Superior temporal gyrus (tissue), 1 donor: ENCODE measurements at regions not wholly inside any gene's neighbourhood (a gene's known extent, or its start where the extent isn't known, plus 50 kb on each side); places are given as distances from the start of the nearest gene placed in this dataset.
"Not testable (repeated sequence)": the region's sequence is repeated elsewhere in the genome, so short reads cannot be mapped to it uniquely, and the experiment has no call there.

Experiments
- DNase-seq: peaks from one replicate; pipeline ENCODE4 v3.0.0-alpha.2; 2016; ENCODE audit errors: extremely low spot score

DNA sequence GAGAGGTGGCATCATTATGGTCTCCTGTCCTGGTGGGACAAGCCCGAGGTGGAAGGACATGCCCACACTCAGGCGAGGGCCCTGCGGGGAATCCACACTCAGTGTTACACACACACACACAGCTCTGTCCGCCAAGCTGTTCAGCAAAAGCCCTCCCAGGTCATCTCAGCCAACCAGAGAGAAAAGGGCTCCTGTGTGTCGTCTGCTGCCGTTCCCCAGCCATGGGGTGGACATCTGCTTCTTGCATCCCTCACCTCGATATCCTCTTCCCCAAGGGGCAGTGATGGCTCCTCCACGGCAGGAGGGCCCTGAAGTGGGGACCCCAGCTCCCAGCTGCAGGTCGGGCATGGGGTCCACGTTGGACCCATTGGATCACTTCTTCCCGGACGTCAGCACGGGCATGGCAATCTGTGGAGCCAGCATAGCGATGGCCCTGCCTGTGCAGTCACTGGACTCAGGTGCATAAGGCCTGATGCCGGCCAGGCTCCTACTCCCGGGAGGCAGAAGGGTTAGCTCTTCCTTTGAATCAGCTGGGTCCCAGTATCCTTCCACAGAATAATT lies 290.1 kb downstream of the C16orf95 start:
- no peak for DNase-seq

DNA sequence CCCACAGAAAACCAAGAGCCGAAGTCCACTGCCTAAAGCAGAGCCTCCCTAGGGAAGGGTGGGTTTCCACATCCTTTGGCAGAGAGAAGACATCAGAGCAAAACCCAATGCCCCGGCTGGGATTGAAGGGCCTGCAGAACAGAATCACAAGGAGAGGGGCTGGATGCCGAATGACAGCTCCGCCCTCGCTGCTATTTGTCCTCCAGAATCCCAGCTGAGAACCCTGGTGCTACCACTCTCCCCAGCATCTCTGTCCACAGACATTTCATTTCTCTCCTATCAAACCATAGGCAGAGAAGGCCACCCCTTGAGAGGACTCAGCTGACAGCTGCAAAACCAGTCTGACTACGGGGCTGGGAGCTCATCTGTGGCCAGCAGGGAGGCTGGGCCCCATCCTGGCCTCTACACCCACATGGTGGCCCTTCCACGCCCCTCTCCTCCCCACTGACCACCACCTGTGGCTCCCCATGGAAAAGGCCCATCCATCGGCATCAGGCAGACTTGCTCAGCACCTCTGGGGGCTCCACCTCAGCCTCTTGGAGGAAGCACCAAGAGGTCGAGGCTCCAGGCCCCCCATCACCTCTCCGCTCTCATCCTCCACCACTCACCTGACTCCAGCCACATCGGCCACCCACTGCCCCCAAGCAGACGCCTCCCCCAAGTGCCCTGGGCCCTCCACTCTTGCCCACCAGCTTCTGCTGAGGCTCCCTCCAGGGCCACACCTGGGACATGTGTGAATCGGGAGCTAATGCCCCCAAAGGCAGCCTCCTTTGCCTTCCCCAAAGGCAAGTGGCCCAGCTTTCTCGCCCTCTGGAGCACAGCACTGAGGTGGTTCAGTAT lies 288.5 kb downstream of the C16orf95 start:
- DNase-seq = no peak

DNA sequence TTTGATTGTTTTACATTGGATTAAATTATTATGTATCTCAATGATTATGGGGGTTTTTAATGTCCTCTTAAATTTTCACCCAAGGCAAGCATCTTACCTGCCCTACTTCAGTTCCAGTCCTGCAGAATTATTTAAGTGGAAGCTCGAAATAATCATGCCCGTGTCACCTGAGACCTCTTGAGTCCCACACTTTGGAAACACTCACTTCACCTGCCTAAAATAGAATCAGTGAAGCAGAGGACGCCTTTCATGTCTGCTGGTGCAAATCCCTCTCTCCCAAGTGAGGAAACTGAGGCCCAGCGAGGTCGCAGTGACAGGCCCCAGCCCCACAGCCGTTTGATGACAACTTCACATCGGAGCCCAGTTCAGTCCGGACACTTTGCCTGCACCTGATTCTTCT lies 284.6 kb downstream of the C16orf95 start:
- no peak for DNase-seq

DNA sequence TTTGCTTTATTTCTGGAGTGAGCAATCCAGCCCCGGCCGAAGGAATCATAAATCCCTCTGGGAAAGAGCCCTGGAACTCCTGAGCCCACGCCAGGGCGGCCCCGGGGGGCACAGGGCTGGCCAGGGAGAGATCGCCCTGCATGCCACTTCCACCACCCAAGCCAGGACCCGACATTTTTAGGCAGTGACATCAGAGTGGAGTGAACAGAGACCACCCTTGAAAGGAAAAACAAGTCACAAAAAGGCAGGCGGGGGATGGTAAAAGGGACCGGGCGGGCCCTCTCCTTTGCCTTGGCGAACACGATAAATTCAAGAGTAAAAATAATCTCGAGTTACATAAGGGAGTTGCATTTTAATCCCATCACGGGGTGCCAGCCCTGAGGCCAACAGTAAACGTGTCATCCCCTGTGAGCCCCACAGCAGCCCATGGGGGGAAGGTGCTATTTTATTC lies 284.1 kb downstream of the C16orf95 start:
- no peak for DNase-seq

DNA sequence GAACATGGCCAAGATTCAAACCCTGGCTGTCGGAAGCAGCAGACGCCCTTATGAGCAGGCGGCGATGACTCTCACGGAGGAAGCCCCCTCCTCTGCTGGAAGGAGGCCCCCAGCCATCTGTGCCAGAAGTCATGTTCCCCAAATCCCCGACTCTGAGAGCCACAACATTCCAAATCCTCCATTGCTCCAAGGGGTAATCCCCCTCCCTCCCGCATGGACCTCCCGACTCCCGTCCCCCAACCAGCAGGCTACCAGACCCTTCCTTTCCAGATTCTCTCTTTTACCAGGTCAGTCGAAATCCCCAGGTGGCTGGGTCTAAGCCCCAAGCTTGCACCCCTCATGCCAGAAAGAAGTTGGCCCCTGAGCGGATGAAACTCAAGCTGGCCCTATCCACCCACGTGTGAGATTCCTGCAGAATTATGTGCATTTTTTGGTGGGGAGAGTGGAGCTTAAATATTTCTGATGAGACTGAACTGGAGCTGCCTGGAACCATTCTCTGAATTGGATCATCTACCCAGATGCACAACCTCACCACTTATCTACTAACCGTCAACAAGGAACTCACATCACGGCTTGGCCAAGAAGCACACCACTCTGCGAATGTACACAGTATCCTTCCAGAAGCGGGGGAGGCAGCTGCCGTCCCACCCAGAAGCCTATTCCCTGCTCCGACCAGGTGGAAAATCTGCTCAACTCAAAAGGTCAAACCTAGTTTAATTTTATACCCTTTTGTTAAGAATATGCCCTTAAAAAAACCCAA lies 283.5 kb downstream of the C16orf95 start:
- DNase-seq = no peak

DNA sequence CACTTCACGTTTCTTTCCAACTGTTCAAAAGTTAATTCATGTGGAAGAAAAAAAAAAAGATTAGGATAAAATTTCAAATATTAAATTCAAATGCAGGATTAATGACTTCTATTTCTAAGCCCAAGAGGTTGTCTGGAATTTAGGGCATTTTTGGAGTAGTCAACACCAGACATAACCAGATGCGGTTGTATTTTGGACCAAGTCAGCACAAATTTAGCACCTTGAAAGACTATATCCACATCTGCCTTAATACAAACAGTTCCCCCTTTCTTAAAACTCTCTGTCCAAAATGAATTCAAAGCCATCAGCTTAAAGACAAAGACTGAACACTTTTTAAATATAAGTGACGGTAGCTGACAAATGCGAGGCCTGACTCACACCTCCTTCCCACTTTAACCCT lies 282.9 kb downstream of the C16orf95 start:
- no peak for DNase-seq

DNA sequence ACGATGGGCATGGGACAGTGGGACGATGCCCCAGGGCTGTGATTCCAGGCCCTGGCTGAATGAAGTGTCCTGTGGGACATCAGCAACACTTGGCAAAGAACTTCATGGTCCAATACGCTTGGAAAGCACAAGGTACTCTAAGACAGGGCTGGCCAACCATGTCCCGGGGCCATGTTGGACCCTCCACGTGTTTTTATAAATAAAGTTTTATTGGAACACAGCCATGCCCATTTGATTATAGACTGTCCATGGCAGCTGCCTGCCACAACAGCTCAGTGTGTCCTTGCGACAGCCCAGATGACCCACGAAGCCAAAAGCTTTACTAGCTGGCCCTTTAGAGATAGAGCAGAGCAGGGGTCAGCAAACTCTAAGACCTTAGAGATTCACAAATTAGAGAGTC lies 282.1 kb downstream of the C16orf95 start:
- no peak for DNase-seq

DNA sequence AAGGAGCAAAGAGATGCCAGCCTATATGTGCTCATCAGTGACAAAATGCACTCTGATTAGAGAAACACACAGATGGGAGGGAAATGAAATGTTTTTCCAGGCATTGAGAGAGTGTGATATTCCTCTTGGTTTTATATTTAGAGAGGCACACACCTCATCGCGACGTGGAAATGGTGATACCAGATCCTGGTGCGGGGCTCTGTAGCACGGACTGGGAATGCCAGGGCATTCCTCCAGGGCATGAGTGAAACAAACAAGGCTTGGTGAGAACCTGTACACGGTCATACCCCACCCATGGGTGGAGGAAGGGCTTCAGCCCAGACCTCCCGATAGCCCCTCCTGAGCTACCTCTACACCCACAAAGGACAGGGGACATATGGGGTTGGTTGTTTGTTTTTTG lies 280.2 kb downstream of the C16orf95 start:
- no peak for DNase-seq

DNA sequence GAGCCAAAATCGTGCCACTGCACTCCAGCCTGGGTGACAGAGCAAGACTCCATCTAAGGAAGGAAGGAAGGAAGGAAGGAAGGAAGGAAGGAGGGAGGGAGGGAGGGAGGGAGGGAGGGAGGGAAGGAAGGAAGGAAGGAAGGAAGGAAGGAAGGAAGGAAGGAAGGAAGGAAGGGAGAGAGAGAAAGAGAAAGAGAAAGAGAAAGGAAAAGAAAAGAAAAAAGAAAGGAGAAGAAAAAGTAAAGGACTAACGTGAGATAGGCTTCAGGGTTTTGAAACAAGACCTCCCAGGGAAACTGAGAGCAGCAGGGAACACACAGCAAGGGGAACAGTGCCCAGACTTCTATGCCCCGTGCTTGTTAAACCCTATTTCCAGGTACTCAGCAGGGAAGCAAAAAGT lies 278.7 kb downstream of the C16orf95 start:
- DNase-seq = not testable (repeated sequence)

DNA sequence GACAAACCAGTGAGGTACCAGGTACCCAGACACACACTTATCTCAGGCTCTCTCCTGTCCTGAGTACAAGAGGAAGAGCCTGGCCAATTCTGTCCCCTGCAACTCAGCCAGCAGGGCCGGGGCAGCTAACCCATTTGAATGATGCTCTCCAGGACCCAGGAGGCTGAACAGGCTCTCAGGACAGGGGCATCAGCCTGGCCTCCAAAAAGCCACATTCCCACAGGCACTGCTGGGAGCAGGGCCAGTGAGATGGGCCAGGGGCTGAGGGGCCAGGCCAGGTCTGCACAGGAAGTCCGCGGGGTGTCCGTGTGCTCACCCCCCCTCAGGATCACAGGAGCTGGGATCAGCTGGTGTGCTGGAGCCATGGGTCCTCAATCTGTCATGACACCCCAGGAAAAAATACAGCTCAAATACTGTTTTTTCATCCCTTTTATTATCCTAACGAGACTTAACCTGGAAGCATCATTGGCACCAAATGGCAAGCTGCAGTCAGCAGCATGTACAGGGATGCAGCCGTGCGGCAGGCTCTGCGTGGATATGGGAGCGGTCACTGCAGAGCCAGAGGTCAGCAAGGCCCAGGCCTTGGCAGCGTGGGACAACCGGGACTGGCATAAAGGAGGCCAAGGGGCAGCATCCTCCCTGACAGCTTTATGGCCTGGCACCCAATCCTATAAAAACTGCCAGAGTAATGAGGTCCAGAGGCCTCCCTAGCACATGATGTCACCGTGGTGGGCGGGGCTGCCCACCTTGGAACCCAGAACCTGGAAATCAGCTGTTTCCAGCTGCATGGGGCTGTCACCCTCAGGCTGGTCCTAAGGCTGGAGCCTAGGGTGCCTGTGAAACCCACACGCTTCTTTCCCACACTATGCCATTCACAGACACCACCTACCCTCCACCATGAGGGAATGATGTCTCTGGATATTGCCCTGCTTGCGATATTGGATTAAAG lies 276.7 kb downstream of the C16orf95 start:
- DNase-seq = no peak

DNA sequence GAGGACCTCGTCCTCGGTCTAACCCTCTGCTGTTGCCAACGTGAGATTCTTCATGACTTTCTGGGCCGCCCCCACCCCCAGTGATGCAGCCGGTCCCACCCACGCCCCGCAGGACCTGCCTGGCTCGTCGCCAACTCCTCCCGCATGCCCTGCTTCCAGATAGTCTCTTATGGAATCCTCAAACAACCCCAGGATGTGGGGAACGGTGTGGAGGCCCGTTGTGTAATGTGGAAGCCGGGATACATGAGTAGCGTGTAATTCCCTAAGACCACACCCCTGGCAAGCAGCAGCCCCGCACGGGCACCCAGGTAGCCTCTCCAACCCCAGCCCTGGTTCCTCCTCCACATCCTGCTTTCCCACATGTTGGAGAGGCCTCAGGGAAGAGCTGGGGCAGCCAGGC lies 275.9 kb downstream of the C16orf95 start:
- no peak for DNase-seq

DNA sequence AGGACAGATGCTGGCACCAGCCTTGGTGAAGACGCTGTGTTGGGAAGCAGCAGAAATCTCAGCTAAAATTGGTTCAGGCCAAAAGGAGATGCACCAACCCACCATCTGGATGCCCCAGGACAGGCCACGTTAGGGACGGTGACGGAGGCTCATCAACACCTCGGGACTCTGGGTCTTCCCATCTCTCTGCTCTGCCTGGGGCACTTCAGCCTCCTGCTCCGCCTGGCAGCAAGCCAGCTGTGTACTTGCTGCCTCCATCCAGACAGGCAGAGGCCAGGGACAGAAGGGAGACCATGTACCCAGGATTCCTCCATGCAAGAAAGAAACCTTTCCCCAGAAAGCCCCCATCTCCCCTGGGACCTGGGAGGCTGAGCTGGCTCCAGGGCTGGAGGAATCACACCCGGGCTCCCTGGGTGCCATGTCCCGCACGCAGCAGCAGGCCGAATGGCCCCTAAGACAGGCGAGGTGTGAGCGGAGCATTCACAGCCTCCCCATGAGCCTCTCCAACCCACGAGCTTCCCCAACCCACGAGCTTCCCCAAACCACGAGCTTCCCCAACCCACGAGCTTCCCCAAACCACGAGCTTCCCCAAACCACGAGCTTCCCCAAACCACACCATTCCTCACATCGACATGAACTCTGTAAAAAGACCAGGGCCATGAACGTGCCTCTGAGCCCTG lies 274.5 kb downstream of the C16orf95 start:
- no peak for DNase-seq

DNA sequence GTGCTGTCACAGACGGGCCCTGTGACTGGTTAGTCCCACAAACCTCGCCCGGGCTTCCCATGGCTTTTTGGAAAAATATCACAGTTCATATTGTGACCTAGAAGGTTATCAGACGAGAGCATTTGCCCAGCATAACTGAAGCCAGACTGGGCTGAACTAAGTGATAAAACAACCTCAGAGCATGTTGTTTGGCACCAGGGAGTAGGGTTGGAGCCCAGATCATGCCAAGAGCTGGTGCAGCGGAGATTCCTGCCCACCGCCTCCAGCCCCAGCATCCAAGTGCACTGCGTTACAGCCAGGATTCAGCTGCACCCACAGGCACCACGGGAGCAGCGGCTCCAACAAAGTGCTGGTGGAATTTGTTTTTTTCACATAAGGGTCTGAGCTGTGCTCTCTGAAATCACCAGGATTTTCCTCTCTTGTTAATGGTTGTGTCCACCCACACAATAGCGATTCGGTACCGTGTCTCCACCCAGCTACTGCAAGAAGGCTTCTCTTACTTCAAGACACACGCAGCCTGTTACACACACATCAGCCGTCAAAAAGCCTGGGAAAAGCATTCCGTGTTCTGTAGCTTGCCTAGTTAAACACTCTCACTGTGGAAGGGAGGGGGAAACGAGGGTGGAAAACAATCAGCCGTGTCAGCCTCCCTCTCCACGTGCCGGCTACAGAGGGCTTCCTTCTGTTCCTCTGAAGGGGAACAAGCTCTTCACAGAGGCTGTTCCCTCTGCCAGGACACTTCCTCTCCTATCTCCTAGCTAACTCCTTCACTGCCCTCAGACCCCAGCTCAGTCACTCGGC lies 273.8 kb downstream of the C16orf95 start:
- DNase-seq = peak; percentile 31

DNA sequence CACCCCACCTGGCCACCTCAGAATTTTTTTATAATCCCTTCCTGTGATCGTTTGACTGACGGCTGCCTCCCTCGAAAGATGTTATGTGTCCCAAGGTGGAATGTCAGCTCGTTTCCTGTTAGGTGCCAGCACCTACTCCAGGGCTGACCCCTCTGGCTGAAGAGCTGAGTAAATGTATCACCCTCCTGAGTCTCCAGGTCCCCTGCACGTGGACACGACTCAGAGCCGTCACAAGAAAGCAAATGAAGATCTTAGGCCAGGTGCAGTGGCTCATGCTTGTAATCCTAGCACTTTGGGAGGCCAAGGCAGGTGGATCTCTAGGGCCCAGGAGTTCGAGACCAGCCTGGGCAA lies 273.2 kb downstream of the C16orf95 start:
- no peak for DNase-seq

DNA sequence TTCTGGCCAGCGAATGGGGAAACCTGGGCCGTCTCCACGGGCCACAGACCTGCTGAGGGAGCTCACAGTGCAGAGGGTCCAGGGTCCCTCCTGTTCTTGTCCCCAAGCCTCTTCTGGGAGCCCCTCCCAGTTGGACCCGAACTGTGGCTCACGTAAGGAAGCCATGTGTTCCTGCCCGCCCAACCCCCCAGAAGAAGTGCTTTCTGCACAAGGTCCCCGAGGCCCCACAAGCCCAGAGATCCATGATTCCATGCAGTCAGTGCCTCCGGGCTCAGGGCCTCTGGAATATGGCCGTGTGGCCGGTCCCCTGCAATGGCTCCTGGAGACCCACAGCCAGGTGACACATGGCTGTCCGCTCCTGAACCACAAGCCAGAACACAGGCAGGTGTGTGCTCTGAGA lies 272.4 kb downstream of the C16orf95 start:
- no peak for DNase-seq

DNA sequence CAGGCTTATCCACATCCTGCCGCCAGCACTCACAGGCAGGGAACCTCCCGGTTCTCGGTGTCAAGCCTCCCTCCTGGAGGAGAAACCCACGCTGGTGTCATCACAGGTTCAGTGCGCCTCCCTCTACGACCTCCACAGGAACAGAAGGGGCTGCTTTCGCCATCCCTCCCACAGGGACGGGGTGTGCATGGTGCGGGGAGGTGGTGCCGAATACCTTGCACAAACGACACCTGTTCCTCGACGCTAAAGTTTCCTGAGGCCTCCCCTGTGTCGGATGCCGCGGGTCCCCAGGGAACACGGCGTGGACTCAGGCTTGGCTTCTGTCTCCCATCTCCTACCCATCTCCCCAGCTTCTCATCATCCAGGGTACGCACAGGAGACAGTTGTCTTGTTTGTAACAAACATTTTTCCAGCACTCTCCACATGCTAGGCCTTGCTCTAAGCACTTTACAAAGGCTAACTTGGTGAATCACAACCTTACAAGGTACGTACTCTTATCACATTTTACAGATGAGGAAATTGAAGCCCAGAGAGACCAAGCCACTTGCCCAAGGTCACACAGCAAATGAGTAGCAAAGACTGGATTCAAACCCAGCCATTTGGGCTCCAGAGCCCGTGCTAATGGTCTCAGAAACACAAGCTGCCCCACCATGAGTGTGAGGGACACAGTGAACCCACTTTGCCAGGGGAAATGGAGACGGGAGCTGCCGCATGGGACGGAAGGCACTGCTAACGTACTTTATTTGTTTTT lies 271.6 kb downstream of the C16orf95 start:
- no peak for DNase-seq

DNA sequence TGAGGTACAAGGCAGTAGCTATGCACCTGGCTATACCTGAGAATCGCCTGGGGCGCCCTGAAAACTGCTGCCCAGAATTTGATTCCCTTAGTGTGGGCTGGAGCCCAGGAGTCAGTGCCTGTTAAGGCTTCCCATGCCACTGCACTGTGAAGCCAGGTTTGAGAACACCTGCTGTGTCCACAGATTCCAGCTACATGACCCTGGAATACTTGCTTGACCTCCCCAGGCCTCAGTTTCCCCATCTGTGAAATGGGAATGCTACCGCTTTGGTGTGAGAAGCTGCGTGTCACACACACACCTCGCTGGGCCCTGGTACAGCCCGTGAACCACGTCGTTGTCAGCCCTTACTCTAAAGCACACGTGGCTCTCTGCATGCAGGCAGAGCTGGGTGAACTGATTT lies 271.0 kb downstream of the C16orf95 start:
- no peak for DNase-seq

DNA sequence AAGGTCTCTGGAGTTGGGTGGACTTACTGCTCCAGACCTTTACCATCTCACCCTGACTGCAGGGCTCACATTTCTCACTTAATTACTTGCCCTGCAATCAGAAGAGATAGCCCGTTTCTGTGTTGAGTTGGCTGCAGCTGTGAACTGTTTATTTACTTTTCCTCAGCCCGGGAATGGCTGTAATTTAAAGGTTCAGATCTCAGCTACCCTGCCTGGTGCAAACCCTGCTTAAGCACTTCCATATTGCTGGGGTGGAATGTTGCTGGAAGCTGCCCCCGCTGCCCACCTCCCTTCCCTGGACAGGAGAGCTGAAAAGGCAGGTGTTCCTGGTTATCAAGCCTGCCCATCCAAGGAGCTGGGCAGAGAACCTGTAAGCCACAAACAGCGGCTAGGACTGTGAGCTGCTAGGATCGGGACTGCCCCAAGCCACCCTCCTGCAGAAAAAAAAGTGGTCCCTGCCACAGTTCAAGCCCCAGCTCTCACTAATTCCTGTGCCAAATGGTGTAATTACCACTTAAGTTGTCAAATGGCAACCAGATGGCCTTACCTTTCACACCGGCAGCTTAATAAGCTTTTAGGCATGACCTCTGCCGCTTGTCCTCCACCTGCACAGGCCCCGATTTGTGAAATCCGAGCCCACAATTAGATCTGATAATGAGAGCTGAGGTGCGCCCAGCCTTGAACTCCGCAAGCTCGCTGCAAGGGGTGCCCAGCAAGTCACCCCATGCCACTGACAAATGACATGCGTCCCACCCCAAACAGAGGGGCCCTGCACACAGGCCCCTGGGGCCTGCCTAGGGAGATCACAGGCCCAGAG lies 269.8 kb downstream of the C16orf95 start:
- no peak for DNase-seq
